DMS 273 (cell line): ENCODE measurements at regions not wholly inside any gene's neighbourhood (a gene's known extent, or its start where the extent isn't known, plus 50 kb on each side); places are given as distances from the start of the nearest gene placed in this dataset.

Source experiments
- DNase-seq: peaks from one replicate; lab custom pipeline; 2025; ENCODE audit not compliant: unreplicated experiment; lab: John Stamatoyannopoulos, UW

DNA sequence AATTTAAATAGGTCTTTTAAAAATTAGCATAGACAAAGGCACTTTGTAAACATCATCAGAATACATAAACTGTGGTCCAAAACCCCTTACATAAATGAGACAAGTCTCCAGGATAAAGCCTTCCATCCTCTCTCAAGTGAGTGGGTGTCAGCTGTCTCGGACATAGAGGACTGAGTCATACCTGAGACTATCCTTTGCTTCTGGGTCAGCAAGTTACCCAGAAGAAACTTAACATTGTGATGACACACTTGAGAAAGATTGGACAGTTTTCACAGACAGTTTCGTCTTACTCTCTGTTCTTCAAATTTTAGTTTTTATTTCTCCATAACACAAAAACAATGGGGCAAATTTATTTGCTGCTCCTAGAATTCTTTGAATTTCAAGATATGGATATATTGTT is 838.0 kb downstream of the DHX35 start:
- DNase-seq, result no peak

DNA sequence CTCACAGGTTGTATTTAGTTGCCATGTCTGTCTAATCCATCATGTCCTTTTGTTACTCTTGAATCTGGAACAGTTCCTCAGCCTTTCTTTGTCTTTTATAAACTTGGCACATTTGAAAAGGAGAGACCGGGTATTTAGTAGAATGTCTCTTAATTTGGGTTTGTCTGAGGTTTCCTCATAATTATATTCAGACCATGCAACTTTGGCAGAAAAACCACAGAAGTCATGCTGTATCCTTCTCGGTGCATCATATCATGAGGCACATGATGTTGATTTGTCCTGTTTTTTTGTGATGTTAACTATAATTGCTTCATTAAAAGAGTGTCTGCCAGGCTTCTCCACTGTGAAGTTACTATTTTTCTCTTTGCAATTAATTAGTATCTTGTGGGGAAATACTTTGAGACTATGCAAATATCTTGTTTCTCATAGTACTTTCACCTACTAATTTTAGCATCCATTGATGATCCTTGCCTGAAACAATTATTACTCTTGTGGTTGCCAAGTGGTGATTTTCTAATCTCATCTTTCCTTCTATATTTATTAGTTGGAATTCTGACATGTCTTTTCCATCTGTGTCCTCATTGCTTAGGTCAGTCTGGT is 837.3 kb downstream of the DHX35 start:
- no peak for DNase-seq

DNA sequence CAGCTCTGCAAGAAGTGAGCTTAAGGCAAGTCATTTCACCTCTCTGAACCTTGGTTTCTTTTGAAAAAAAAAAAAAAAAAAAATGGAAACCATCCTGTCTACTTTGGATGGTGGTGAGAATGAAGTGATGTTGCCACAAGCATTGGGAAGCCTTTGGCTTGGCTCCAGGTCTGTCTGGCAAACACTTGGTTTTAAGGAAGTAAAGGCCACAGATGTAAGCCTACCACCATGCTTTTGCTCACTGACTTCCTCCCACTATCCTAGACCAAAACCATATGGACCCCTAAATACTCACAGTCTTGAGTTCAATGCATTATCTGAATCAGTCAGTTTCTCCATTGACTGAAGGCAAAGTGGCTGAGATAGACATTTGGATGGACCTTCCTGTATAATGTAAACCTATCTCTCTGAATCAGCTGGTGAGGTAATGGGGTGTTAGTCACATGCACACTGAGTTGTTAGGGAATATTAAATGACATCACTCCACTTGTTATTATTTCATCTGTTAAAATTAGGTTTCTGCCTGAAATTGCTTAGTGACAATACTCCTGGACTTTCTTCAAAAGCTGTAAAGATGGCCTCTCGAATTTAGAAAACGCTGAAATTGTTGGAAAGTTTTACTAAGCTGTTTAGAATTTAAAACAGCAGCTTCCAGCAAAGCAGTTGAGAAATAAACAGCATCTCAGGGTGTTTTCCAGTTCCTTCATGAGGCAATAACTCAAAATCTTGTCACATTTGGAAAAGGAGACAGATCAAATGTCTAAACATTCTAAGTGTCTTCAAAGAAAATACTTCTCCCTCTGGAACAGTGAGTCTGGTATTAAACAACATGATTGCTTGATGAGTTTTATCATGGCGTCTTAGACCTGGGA is 833.5 kb downstream of the DHX35 start:
- DNase-seq, result no peak

DNA sequence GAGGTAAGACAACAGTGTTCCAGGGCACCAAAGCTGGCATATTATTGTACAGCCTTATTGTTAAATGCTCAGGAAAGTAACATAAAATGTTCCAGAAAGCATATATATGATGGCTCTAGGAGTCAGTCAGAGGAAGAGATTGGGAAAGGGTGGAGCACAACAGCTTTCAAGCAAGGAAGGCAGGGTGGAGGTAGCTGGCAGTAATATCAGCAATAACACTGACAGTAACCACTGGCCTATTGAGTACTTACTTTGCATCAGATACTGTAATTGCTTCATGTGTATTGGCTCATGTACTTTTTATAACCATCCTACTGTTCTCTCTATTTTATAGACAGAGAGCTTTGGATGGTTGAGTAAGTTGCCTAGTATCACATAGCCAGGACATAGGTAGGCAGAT is 830.2 kb downstream of the DHX35 start:
- DNase-seq, result no peak

DNA sequence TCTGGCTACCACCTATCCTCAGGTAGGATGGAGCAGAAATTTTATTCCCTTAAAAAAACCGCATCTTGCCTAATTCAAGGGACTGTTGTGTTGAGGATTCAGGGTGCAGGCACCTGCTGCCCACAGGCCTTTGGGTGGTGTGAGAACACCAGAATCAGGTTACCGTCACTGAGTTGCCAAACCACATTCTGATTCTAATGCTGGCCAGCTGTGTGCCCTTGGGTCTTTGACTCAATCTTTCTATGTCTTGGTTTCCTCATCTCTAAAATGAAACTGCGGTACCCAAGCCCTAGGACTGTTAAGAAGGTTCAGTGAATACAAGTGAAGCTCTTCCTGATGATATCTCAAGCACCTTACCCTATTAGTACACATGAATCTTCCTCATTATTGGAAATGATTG is 827.3 kb downstream of the DHX35 start:
- no peak for DNase-seq

DNA sequence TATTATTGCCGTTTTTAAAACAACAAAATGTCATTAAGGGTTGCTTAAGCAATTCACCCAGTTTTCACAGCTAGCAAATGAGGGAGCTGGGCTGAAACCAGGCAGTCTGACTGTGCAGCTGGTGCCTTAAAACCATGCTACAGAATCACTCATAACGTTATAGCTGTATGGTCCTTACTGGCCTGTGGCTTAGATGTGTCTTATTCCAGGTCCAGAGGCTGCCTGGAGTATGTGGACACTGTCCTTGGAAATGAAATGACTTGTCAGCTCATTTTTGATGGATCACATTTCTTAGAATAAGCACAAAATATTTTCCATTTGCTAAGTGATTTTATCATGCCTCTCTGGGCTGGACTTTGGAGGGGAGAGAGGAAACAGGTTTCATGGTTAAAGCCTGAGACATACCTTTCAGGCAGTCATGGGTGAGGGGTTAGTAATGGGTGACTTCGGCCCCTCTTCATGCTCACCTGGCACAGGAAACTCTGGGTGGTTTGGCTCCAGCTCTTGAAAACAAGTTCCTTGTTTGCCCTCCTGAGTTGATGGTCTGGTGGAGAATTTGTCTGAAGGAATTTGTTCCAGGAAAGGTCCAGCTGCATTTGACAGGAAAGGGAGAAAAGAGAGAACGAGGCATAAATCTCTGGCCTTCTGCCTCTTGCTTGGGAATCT is 823.2 kb downstream of the DHX35 start:
- no peak for DNase-seq

DNA sequence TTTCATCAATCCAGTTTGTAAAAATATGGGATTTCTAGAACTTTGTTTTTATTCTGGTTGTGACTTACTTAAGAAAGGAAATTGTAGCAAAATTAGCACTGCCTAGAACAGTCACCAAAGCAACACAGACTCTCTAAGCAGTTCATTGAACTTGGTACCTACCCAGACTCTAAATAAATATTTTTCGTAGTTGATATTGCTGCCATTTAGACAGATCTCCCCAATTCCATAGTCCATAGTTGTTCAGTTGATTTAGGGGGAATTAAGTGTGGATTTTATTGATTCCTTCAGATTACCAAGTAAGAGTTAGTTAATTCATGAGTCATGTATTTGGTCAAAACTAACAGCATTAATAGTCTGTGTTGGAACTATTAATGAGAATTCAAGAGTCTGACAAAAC is 822.5 kb downstream of the DHX35 start:
- no peak for DNase-seq

DNA sequence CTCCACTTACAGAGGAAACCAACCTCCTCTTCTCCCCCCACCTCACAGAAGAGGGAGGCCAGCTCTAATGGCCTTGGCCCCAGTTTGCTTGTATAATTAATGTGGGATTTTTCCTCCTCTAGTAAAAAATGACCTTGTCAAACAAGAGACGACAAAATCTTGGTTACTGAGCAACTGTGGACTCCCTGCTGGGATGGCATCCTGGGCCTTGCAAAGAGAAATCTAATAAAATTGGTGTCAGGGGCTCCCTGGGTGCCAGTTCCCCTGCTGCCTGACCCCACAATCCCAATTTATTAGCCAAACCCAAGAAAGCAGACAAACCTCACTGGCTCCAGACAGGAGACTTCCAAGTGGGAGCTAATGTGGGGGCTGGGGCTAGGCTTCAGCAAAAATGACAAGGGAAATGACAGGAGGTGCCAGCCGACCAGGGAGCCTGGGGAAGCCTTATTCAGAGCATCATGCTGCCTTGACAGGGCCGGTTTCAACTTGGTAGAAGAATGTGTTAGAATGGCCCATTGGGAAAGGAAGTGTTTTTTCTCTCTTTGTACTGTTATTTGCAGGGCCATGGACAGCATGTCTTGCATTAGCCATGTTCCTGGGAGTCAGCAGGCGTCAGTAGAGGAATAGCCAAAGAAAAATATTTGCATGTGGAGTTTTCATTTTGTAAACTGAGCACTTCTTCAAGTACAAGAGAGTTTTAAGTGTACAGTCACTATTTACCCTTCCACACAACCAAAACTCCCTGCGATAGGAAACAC is 816.9 kb downstream of the DHX35 start:
- DNase-seq, result no peak

DNA sequence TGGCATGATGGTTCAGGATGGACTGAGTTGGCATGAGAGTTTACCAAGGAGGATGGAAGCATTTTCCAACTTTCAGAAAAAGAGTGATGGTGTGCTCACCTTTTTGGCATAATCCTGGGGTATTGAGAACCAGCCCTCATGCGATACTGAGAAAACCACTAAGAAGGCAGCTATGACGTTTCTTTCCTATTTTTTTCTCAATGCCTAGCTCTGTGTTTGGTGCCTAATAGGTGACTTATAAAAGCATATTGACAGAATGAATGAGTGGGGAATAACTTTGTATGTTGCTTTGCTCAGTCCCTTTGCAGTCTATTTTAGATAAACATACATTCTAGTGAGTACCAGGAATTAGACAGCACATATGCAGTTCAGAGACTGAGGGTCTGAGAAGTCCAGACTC is 816.3 kb downstream of the DHX35 start:
- DNase-seq, result no peak

DNA sequence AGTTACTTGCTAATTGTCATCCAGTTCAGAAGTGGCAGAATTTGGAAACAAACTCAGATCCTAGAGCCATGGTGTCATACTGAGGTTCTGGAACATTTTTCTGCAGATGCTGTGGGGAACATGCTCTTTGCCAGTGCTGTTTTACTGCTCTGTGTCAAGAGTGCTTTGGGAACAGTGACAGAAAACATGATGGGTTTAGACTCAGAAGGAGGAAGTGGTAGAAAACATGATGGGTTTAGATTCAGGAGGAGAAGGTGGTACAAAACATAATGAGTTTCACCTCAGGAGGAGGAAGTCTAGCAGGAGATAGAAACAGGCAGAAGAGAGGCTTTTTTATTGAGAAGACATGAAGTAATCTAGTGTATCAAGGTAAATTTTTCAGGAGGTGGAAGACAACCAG is 815.5 kb downstream of the DHX35 start:
- no peak for DNase-seq

DNA sequence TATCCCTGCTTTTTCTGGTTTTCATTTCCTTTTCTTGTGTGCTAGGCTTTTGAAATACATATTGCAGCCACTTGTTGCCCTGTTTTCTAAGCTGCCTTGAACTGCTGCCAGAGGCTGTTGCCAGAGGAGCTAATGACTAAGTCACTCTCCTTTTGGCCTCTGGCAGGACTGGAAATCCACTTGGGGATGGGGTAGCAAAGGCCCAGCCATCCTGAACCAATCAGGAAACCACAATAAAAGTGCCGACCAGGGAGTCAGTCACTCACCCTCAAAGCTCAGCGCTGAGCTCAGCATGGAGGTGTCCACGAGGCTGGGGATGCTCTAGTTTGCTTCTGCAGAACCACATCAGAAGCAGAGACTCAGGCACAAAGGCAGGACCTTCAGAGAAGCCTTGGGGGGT is 813.0 kb downstream of the DHX35 start:
- no peak for DNase-seq

DNA sequence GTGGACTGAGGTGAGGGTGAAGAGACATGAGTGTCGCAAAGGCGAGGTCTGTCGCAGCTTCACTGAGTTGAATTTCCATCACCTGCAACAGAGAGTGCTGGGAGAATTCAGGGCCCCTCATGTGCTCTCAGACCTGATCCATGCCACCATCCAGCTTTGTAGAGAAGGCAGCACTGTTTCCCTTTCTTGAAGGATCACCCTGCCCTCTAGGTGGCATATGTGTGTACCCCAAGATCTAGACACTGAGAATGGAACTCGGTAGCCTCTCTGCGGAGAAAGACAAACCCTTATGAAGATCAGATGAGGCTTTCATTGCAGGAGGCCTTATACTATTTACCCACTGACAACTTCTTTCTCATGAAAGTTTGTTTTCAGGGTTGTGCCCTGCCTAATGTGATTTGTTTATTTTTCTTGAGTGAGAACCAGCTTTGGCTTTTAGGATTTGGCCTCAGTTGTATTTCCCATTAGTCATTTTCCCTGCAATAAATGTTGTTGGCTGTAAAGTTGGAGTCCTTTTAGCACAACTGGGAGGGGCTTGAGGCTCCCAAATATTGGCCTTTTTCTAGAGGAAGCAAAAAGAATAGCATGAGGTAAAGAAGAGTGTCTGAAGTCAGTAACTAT is 811.3 kb downstream of the DHX35 start:
- no peak for DNase-seq

DNA sequence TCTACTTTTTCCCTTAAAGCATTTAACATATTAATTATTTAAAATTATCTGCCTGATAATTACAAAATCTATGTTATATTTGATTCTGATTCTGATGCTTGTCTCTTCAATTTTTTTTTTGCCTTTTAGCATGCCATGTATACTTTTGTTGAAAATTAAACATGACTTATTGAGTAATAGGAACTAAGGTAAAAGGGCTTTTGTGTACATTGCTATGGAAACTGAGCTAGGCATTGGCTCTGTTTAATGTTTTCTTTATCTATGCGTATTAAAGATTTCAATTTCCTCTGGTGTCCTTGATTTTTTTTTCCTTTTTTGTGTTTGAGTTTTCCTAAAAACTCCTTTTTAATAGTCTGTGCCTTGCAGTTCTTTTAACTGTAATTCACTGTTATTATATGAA is 805.2 kb downstream of the DHX35 start:
- no peak for DNase-seq

DNA sequence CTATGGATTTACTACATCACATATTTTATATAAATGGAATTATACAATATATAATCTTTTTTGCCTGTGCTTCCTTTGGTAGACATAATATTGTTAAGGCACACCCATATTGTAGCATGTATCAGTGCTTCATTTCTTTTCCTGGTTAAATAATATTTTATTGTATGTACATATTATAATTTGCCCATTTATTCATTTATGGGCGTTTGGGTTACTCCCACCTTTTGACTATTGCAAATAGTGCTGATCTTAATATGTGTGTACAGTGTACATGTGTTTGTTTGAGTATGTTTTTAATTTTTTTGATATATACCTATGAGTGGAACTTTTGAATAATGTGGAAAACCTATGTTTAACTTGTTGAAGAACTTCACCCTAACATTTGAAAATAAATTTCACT is 804.2 kb downstream of the DHX35 start:
- no peak for DNase-seq

DNA sequence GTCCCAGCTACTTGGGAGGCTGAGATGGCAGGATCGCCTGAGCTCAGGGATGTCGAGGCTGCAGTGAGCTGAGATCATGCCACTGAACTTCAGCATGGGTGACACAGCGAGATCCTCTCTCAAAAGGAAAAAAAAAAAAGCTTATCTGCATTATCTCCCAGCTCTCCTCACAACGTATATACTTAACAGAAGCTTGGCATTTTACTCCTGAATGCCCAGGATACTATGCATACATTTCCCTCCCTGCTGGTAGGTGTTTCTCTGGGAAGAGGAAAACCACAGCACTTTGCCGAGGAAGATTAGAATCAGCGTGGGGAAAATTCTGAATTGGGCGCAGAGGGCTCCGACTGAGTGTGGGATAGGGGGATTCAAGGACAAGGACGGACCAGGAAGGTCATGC is 800.6 kb downstream of the DHX35 start:
- no peak for DNase-seq

DNA sequence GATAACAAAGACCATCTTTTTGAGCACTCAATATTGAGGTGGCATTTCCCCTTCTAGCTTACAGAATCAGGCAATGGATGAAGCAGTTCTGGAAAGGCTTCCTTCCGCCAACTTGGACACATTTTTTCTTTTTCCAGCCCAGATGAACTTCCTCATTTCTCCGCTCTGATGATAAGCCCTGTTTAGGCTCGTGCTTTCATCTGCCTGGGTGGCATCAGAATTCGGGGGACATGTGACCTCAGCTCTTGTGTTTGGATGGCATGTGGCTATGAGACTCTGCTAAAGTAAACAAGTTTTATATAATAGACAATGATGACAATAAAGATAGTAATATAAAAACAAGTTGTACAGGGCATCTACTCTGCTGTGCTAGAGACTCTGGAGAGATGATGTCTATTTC is 796.7 kb downstream of the DHX35 start:
- DNase-seq, result no peak

DNA sequence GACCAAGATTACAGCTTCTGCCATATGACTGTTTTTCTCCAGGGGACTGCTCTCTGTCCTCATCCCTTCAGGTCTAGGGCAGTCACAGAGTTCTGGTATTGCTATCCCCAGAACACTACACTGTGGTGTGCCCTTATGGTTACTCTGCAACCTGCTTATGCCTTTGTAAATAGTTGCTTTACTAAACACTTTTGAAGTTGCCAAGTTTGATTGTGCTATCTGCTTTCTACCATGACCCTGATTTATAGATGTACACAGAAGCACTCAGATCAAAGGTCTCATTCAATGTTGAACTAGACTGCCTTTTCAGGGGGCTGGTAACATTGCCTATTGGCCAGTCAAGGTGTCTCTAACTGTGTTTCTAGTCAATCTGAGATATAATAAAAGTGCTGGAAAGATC is 794.7 kb downstream of the DHX35 start:
- DNase-seq, result no peak

DNA sequence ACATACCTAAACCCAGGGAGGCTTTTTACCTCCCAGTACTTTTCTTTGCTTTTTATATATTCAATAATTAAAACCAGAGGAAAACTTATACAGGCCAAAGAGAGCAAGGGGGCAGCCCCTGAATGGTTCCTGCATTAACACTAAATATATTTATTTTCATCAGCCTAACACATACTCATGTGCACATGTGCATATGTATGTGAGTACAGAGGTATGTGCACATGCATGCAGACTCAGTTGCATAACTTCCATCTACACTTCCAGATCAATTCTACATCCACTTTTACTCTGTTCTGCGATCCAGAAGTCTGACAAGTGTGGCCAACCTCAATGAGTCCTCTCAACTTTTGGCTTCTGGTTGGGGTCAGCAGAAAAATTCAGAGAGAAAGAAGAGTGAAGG is 794.2 kb downstream of the DHX35 start:
- DNase-seq, result no peak

DNA sequence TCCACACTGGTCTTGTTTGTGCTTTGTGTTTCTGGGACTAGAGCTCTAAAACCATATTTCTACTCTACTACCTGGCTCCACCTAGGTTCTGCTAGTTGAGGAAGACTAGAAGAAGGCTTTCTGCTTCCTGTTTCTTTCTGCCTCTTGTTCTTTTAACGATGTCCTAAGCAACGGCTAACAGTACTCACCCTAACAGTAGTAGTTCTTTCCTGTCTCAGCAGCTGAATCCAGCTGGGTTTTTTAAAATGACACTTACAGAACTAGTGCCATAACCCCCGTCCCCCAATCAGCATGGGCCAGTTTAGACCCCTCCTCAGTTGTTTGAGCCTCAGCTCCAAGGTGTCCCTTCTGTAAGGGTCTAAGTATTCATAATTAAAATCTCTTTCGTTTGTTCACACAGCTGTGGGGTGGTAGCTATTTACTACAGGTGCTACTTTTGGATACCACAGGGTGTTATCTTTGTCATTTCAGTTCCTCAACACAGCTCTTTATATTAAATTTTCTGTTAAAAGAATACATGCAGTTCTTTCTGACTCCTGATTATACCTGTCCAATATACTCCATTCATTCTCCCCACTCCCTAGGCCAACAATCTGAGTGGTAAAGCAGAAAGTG is 790.2 kb downstream of the DHX35 start:
- no peak for DNase-seq

DNA sequence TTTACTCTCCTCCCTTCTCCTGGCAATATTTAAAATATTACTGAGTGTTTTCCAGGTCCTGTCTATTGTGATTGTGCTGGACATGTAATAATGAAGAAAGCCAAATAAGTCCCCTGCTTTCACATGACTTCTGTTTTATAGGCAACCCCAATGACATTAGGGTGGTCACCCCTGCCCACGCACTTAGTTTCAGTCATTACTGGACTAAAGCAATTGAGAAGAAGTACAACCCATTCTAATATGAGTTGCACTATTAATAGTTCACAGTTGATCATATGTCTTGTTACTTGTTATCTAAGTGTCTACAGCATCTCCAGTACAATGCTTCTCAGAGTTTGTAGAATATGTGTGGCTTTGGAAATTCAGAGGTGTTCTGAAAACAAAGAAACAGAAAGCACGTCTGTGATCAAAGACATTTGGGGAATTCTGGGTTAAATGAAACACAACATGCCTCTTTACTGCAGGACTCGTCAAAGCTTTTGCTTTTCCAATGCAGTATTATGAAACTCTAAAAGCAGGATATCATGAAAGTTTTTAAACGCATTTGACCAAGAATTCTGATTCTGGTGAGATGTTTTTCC is 789.5 kb downstream of the DHX35 start:
- no peak for DNase-seq
